MV-4-11 (cell line): ENCODE measurements at regions not wholly inside any gene's neighbourhood (a gene's known extent, or its start where the extent isn't known, plus 50 kb on each side); places are given as distances from the start of the nearest gene placed in this dataset.

Experiments
- DNase-seq: peaks from one replicate; lab custom pipeline; 2025; lab: John Stamatoyannopoulos, UW

- DNase-seq, result no peak
Observed at GRCh38 chr9:28730111-28730510, 1156.8 kb upstream of the C9orf72 start.

GRCh38 chr9:28735738-28736342 is 1162.6 kb upstream of the C9orf72 start:
- no peak for DNase-seq

GRCh38 chr9:28741459-28741858 is 1168.2 kb upstream of the C9orf72 start:
- DNase-seq, result no peak

GRCh38 chr9:28747351-28747985 is 1174.2 kb upstream of the C9orf72 start:
- no peak for DNase-seq

- no peak for DNase-seq
Observed at GRCh38 chr9:28750136-28750535, 1176.9 kb upstream of the C9orf72 start.

GRCh38 chr9:28758341-28758740 is 1185.1 kb upstream of the C9orf72 start:
- DNase-seq, result no peak

GRCh38 chr9:28758971-28759370 is 1185.7 kb upstream of the C9orf72 start:
- no peak for DNase-seq

GRCh38 chr9:28762167-28762566 is 1188.9 kb upstream of the C9orf72 start:
- DNase-seq, result peak; percentile 8

GRCh38 chr9:28764532-28764931 is 1191.3 kb upstream of the C9orf72 start:
- no peak for DNase-seq

GRCh38 chr9:28770226-28770625 is 1196.9 kb upstream of the C9orf72 start:
- DNase-seq, result no peak

GRCh38 chr9:28770827-28771226 is 1197.5 kb upstream of the C9orf72 start:
- no peak for DNase-seq

GRCh38 chr9:28774433-28775235 is 1201.4 kb upstream of the C9orf72 start:
- peak; percentile 33 for DNase-seq

GRCh38 chr9:28779243-28779642 is 1206.0 kb upstream of the C9orf72 start:
- peak; percentile 23 for DNase-seq

- DNase-seq, result no peak
Observed at GRCh38 chr9:28781481-28781880, 1208.2 kb upstream of the C9orf72 start.

GRCh38 chr9:28782630-28783029 is 1209.3 kb upstream of the C9orf72 start:
- peak; percentile 54 for DNase-seq

- no peak for DNase-seq
Observed at GRCh38 chr9:28792716-28793115, 1219.4 kb upstream of the C9orf72 start.

GRCh38 chr9:28799876-28800275 is 1226.6 kb upstream of the C9orf72 start:
- no peak for DNase-seq

- no peak for DNase-seq
Observed at GRCh38 chr9:28801144-28801799, 1228.0 kb upstream of the C9orf72 start.

GRCh38 chr9:28805197-28805596 is 1231.9 kb upstream of the C9orf72 start:
- DNase-seq, result no peak

- DNase-seq, result peak; percentile 65
Observed at GRCh38 chr9:28808042-28808441, 1234.8 kb upstream of the C9orf72 start.

- peak; percentile 21 for DNase-seq
Observed at GRCh38 chr9:28810388-28811075, 1237.3 kb upstream of the C9orf72 start.

- DNase-seq, result no peak
Observed at GRCh38 chr9:28820741-28821140, 1247.5 kb upstream of the C9orf72 start.
